ENCODE measurements at regions not wholly inside any gene's neighbourhood (a gene's known extent, or its start where the extent isn't known, plus 50 kb on each side); places are given as distances from the start of the nearest gene placed in this dataset.
"Not testable (repeated sequence)": the region's sequence is repeated elsewhere in the genome, so short reads cannot be mapped to it uniquely, and the experiment has no call there.

DNA sequence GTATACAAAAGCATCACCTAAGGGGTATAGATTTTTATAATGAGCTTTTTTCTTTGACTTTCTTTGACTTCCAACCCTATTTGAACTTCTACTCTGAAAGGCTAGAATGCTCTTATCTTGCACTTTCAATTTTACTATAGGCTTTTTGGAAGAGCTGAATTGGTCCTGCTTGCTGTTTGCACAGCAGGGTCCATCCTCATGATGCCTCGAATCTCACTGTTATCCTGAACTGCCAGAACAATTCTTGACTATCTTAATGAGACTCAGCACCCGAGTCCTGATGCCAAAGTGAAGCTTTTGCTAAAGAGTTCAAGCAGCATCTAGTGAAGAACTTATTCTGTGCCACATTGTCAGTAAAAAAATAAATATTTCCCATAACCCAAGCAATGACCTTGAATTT, 488.3 kb upstream of the ANO5 start:
- DNase-seq (ENCODE audit: low read depth): no peak
- TF ChIP-seq, protein P1, sequence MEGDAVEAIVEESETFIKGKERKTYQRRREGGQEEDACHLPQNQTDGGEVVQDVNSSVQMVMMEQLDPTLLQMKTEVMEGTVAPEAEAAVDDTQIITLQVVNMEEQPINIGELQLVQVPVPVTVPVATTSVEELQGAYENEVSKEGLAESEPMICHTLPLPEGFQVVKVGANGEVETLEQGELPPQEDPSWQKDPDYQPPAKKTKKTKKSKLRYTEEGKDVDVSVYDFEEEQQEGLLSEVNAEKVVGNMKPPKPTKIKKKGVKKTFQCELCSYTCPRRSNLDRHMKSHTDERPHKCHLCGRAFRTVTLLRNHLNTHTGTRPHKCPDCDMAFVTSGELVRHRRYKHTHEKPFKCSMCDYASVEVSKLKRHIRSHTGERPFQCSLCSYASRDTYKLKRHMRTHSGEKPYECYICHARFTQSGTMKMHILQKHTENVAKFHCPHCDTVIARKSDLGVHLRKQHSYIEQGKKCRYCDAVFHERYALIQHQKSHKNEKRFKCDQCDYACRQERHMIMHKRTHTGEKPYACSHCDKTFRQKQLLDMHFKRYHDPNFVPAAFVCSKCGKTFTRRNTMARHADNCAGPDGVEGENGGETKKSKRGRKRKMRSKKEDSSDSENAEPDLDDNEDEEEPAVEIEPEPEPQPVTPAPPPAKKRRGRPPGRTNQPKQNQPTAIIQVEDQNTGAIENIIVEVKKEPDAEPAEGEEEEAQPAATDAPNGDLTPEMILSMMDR (conservative IDR thresholded peaks at IDR 0.05; ENCODE audit: control insufficient read depth, insufficient read depth, low read depth, low read length): no peak
- no peak overlapping the region for H3K4me3 ChIP-seq (ENCODE audit: control insufficient read depth, low read depth, low read length)

DNA sequence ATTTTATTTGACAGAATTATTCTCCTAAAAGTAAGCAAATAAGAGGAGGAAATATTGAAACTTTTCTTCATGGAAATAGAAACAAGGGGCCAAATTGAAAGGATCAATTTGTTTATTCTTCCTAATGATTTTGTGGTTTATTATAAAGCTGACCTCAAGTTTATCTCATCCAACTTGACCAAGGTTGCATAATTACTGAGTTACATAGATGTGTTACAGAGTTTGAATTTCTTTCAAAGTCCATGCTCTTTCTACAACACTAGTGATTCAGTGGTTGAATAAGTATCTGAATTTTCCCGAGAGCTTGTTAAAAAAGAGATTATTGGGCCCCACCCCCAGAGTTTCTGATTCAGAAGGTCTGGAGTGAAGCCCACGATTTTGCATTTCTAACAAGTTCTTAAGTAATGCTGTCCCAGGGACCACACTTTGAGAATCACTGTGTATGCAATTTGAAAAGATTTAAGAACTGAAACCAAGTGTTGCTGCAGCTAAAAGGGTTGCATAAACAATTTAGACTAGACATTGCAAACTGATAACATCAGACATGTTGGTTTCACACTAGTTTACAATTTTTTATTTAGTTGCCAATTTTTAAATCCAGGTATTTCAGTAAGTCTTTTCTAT, 485.7 kb upstream of the ANO5 start:
- TF ChIP-seq, protein P1 (conservative IDR thresholded peaks at IDR 0.05; ENCODE audit: control insufficient read depth, insufficient read depth, low read depth, low read length): no peak
- H3K4me3 ChIP-seq (ENCODE audit: control insufficient read depth, low read depth, low read length): no peak overlapping the region
- no peak for DNase-seq (ENCODE audit: low read depth)

GRCh38 chr11:21710809-21711208, 482.1 kb upstream of the ANO5 start:
- H3K4me3 ChIP-seq (ENCODE audit: control insufficient read depth, low read depth, low read length): no peak overlapping the region
- DNase-seq (ENCODE audit: low read depth): no peak
- TF ChIP-seq, protein P1 (conservative IDR thresholded peaks at IDR 0.05; ENCODE audit: control insufficient read depth, insufficient read depth, low read depth, low read length): no peak

DNA sequence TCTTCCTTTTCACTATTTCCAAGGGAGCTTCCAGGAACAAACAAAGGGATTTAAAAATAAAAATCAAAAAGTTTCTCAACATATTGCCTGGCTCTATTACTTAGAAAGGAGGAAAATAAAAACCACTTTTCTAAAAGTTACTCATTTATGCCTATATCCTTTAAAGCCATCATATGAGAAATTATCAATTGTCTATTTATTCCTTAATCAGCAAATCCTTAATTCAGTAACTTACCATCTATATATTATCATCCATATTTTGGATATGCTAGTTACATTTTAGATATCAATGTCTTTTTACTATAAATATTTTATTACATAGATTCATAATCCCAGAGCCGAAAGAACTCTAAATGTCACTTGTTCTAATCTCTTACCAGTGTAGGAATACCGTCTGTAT, 481.5 kb upstream of the ANO5 start:
- TF ChIP-seq, protein P1 (conservative IDR thresholded peaks at IDR 0.05; ENCODE audit: control insufficient read depth, insufficient read depth, low read depth, low read length): no peak
- DNase-seq (ENCODE audit: low read depth): no peak
- H3K4me3 ChIP-seq (ENCODE audit: control insufficient read depth, low read depth, low read length): no peak overlapping the region

DNA sequence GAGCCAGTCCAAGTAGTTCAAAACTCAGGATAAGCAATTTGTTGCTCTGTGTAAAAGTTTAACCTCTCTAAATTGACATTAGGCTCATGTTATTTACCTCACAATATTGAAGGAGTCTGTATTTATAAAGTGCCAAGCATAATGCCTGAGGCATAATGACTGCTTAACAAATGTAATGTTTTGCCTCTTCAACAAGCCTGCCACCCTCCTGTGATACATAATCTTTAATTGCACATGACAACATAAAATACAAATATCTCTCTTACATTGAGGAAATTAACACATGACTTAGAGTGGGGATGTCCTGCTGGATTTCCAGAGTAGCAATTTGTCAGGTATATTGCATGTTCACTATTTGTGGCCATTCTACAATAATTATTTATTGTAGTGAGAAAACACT, 469.2 kb upstream of the ANO5 start:
- TF ChIP-seq, protein P1 (conservative IDR thresholded peaks at IDR 0.05; ENCODE audit: control insufficient read depth, insufficient read depth, low read depth, low read length): no peak

GRCh38 chr11:21727102-21727501, 465.8 kb upstream of the ANO5 start:
- no peak overlapping the region for H3K4me3 ChIP-seq (ENCODE audit: control insufficient read depth, low read depth, low read length)
- no peak for DNase-seq (ENCODE audit: low read depth)
- TF ChIP-seq, protein P1 (conservative IDR thresholded peaks at IDR 0.05; ENCODE audit: control insufficient read depth, insufficient read depth, low read depth, low read length): no peak

More for the DNA sequence above, 469.2 kb upstream of the ANO5 start:
- DNase-seq (ENCODE audit: low read depth): no peak
- no peak overlapping the region for H3K4me3 ChIP-seq (ENCODE audit: control insufficient read depth, low read depth, low read length)

DNA sequence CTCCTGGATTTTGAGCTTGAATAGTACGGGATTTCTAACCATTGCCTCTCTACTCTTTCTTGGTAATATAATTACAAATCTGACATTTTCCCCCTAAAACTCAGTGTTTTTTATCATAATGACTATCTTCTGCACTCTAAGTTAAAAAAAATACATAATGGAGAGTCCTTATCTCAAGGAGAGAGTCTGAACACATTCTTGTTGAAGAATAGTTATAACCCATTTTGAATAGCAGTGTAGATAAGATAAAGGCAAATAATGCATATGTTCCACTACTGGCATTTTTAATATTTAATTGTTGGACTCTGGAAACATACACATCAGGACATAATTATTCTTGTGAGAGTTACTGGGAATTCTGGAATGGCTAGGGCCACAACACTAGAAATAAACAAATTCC, 456.5 kb upstream of the ANO5 start:
- no peak for DNase-seq (ENCODE audit: low read depth)
- no peak overlapping the region for H3K4me3 ChIP-seq (ENCODE audit: control insufficient read depth, low read depth, low read length)
- TF ChIP-seq, protein P1 (conservative IDR thresholded peaks at IDR 0.05; ENCODE audit: control insufficient read depth, insufficient read depth, low read depth, low read length): no peak

GRCh38 chr11:21752475-21753243, 440.2 kb upstream of the ANO5 start:
- not testable (repeated sequence) for DNase-seq (ENCODE audit: low read depth); H3K4me3 ChIP-seq (ENCODE audit: control insufficient read depth, low read depth, low read length)

GRCh38 chr11:21753244-21753767, 439.6 kb upstream of the ANO5 start:
- DNase-seq (ENCODE audit: low read depth); H3K4me3 ChIP-seq (ENCODE audit: control insufficient read depth, low read depth, low read length): not testable (repeated sequence)
